ENCODE measurements at regions not wholly inside any gene's neighbourhood (a gene's known extent, or its start where the extent isn't known, plus 50 kb on each side); places are given as distances from the start of the nearest gene placed in this dataset.

GRCh38 chr21:38645282-38645681 is 147.0 kb upstream of the ERG start:
- H3K4me1 ChIP-seq (ENCODE audit: low read depth, poor library complexity, severe bottlenecking) = no peaks in the 10 kb centered on the region
- no peaks in the 10 kb centered on the region for H4K20me1 ChIP-seq (ENCODE audit: insufficient read depth)
- H3K27ac ChIP-seq = no peak overlapping the region
- TF ChIP-seq CTCF (conservative IDR thresholded peaks at IDR 0.05; ENCODE audit: low read depth, low read length) = no peak
- no peak overlapping the region for H3K4me3 ChIP-seq (IDR thresholded peaks at IDR 0.05; ENCODE audit: insufficient read depth, low read depth, low read length)
- no peak overlapping the region for H3K4me2 ChIP-seq
- H3K27me3 ChIP-seq (ENCODE audit: insufficient read depth, low read depth) = no peaks in the 10 kb centered on the region
- H2AFZ ChIP-seq (ENCODE audit: low read depth) = no peak overlapping the region
- H3K36me3 ChIP-seq (ENCODE audit: insufficient read depth) = no peaks in the 10 kb centered on the region
- H3K79me2 ChIP-seq (ENCODE audit: insufficient read depth, low read depth) = no peaks in the 10 kb centered on the region
- no peak overlapping the region for H3K9ac ChIP-seq

GRCh38 chr21:38646213-38646837 is 148.0 kb upstream of the ERG start:
- H3K9ac ChIP-seq = no peak overlapping the region
- H3K36me3 ChIP-seq (ENCODE audit: insufficient read depth) = no peaks in the 10 kb centered on the region
- no peak overlapping the region for H3K4me3 ChIP-seq (IDR thresholded peaks at IDR 0.05; ENCODE audit: insufficient read depth, low read depth, low read length)
- H2AFZ ChIP-seq (ENCODE audit: low read depth) = no peak overlapping the region
- no peak for TF ChIP-seq CTCF (conservative IDR thresholded peaks at IDR 0.05; ENCODE audit: low read depth, low read length)
- no peaks in the 10 kb centered on the region for H3K4me1 ChIP-seq (ENCODE audit: low read depth, poor library complexity, severe bottlenecking)
- no peak overlapping the region for H3K27ac ChIP-seq
- H3K27me3 ChIP-seq (ENCODE audit: insufficient read depth, low read depth) = no peaks in the 10 kb centered on the region
- no peaks in the 10 kb centered on the region for H3K79me2 ChIP-seq (ENCODE audit: insufficient read depth, low read depth)
- H3K4me2 ChIP-seq = no peak overlapping the region
- H4K20me1 ChIP-seq (ENCODE audit: insufficient read depth) = no peaks in the 10 kb centered on the region

GRCh38 chr21:38649120-38649519 is 150.8 kb upstream of the ERG start:
- no peaks in the 10 kb centered on the region for H3K27me3 ChIP-seq (ENCODE audit: insufficient read depth, low read depth)
- H3K9ac ChIP-seq = no peak overlapping the region
- no peak overlapping the region for H3K27ac ChIP-seq
- H3K79me2 ChIP-seq (ENCODE audit: insufficient read depth, low read depth) = no peaks in the 10 kb centered on the region
- no peak overlapping the region for H3K4me2 ChIP-seq
- no peaks in the 10 kb centered on the region for H3K36me3 ChIP-seq (ENCODE audit: insufficient read depth)
- TF ChIP-seq CTCF (conservative IDR thresholded peaks at IDR 0.05; ENCODE audit: low read depth, low read length) = no peak
- H3K4me3 ChIP-seq (IDR thresholded peaks at IDR 0.05; ENCODE audit: insufficient read depth, low read depth, low read length) = no peak overlapping the region
- H4K20me1 ChIP-seq (ENCODE audit: insufficient read depth) = no peaks in the 10 kb centered on the region
- H2AFZ ChIP-seq (ENCODE audit: low read depth) = no peak overlapping the region
- no peaks in the 10 kb centered on the region for H3K4me1 ChIP-seq (ENCODE audit: low read depth, poor library complexity, severe bottlenecking)

- Histone ChIP-seq H3K4me3 (IDR thresholded peaks at IDR 0.05; ENCODE audit: insufficient read depth, low read depth, low read length) (no peak overlapping the region), H4K20me1 (ENCODE audit: insufficient read depth) (no peaks in the 10 kb centered on the region), H3K36me3 (ENCODE audit: insufficient read depth) (no peaks in the 10 kb centered on the region), H3K4me1 (ENCODE audit: low read depth, poor library complexity, severe bottlenecking) (no peaks in the 10 kb centered on the region), H3K4me2 (no peak overlapping the region), H3K9ac (no peak overlapping the region), H2AFZ (ENCODE audit: low read depth) (no peak overlapping the region), H3K27ac (no peak overlapping the region), H3K79me2 (ENCODE audit: insufficient read depth, low read depth) (no peaks in the 10 kb centered on the region), H3K27me3 (ENCODE audit: insufficient read depth, low read depth) (no peaks in the 10 kb centered on the region)
- no peak for TF ChIP-seq CTCF (conservative IDR thresholded peaks at IDR 0.05; ENCODE audit: low read depth, low read length)
Measured at GRCh38 chr21:38651570-38651969, 153.3 kb upstream of the ERG start.

Measured in KMS-11 (cell line).